ENCODE measurements at regions not wholly inside any gene's neighbourhood (a gene's known extent, or its start where the extent isn't known, plus 50 kb on each side); places are given as distances from the start of the nearest gene placed in this dataset.

GRCh38 chr6:44771647-44772415 is 384.3 kb downstream of the CDC5L start:
- no peak for DNase-seq

DNA sequence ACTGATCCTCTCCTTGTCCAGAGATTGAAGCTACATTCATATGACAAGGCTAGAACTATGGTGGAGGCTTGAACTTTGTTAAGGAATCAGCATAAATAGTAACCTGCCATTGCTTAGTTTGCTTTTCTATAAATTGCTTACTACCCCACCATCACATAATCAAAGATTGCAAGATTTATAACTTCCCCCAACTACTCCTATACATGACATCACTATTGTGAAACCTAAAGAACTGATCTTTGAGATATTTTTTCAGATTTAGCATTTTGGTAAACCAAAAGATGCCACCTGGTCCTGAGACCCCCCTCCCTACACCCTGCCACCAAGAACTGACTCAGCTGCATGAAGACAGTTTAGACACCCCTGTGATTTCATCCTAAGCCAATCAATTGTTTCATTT is 385.3 kb downstream of the CDC5L start:
- no peak for DNase-seq

DNA sequence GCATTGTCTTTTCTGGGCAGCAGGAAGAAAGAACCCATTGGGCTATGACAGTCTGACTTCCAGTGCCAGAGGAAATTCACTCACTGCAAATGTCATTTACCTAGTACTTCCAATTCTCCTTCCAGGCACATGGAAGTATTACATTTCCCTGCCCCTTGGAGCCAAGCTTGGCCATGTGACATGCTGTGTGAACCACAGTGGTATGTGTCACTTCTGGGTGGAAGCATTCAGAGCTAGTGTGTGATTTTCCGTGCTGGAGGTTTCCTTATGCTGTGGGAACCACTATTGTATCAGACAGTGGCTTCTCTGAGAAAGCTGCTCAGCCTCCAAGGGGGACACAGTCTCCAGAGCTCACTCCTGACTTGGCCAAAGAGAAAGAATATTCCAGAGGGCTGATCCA is 387.6 kb downstream of the CDC5L start:
- DNase-seq, result no peak

DNA sequence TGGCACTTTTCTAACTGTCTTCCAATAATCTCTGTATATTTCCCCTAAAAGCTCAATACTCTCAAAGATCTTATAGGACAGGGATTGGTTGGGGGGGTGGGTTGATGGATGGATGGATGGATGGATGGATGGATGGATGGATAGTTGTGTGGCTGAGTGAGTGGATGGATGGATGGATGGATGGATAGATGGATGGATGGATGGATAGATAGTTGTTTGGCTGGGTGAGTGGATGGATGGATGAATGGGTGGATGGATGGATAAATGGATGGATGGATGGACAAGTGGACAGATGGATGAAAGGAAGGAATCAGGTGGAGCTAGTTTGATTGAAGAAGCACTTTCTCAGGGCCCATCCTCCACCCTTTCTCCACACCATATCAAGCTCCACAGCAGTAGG is 388.8 kb downstream of the CDC5L start:
- no peak for DNase-seq

DNA sequence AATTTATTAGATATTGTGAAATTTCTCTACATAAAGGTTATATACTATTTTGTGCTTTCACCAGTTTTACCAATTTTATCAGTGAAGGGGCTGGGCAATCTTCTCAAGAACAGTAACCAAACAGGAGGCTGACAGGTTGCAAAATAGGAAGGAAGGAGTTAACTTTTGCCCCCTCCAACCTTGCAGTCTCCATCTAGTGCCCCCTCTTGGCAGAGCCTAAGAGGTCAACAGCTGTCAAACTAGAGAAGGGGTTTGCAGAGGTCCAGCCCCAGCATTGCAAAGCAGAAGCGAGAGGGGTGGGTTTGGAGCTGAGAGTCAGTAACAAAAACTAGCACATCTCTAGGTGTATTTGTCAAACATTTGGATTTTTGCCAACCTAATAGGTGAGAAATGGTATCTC is 391.0 kb downstream of the CDC5L start:
- no peak for DNase-seq
